MCF 10A (cell line): ENCODE measurements at regions not wholly inside any gene's neighbourhood (a gene's known extent, or its start where the extent isn't known, plus 50 kb on each side); places are given as distances from the start of the nearest gene placed in this dataset.
A peak's percentile ranks its signal among the peaks of the same experiment; 100 is the strongest.

Experiments
- BruUV-seq: library from RNA; stranded (reverse); fragments of 400-500 nt; replicated peaks from 2 replicates; lab custom pipeline; 2021; lab: Mats Ljungman, UMichigan
- CTCF ChIA-PET: fragments of 300-600 bp; sonication (Branson Sonifier 250); formaldehyde crosslinking; extraction: SDS; loops from one replicate; lab custom pipeline; 2021; ENCODE audit warnings: antibody characterized with exemption, inconsistent platforms; lab: Yijun Ruan, JAX
- POLR2A ChIA-PET: fragments of 300-600, 350-650 bp; sonication (Branson Sonifier 250); formaldehyde crosslinking; extraction: SDS; loops from one replicate; lab custom pipeline; 2020; ENCODE audit warnings: antibody characterized with exemption, inconsistent platforms; lab: Yijun Ruan, JAX
- DNase-seq: peaks from one replicate; pipeline ENCODE4 v3.0.0-alpha.2; 2018; ENCODE audit not compliant: unreplicated experiment
- H3K27ac Mint-ChIP-seq: one replicate; pipeline ENCODE4 v1.8.0; 2022; ENCODE audit warnings: mild to moderate bottlenecking, low read depth, mixed read lengths; ENCODE audit not compliant: unreplicated experiment
- H3K27me3 Mint-ChIP-seq: one replicate; pipeline ENCODE4 v1.8.0; 2022; ENCODE audit warnings: mixed read lengths; ENCODE audit not compliant: insufficient read depth, unreplicated experiment
- H3K36me3 Mint-ChIP-seq: one replicate; pipeline ENCODE4 v1.8.0; 2022; ENCODE audit warnings: mild to moderate bottlenecking, moderate library complexity, mixed read lengths; ENCODE audit not compliant: insufficient read depth, unreplicated experiment
- H3K4me1 Mint-ChIP-seq: one replicate; pipeline ENCODE4 v1.8.0; 2022; ENCODE audit warnings: mixed read lengths; ENCODE audit not compliant: insufficient read depth, unreplicated experiment
- H3K4me3 Mint-ChIP-seq: one replicate; pipeline ENCODE4 v1.8.0; 2022; ENCODE audit warnings: mild to moderate bottlenecking, moderate library complexity, mixed read lengths; ENCODE audit not compliant: unreplicated experiment
- H3K9me3 Mint-ChIP-seq: one replicate; pipeline ENCODE4 v1.8.0; 2022; ENCODE audit warnings: mixed read lengths; ENCODE audit not compliant: unreplicated experiment
- intact Hi-C: fragments of 100-400 bp; cut with micrococcal nuclease; formaldehyde crosslinking; loops from 2 replicates; pipeline ENCODE4 v1.14.1; 2022
- TF ChIP-seq, protein P1 (sequence below): fragments of 200-600 bp; IDR thresholded peaks from one replicate; pipeline ENCODE4 v1.8.0; 2022; ENCODE audit warnings: antibody characterized with exemption, mild to moderate bottlenecking; ENCODE audit not compliant: unreplicated experiment

DNA sequence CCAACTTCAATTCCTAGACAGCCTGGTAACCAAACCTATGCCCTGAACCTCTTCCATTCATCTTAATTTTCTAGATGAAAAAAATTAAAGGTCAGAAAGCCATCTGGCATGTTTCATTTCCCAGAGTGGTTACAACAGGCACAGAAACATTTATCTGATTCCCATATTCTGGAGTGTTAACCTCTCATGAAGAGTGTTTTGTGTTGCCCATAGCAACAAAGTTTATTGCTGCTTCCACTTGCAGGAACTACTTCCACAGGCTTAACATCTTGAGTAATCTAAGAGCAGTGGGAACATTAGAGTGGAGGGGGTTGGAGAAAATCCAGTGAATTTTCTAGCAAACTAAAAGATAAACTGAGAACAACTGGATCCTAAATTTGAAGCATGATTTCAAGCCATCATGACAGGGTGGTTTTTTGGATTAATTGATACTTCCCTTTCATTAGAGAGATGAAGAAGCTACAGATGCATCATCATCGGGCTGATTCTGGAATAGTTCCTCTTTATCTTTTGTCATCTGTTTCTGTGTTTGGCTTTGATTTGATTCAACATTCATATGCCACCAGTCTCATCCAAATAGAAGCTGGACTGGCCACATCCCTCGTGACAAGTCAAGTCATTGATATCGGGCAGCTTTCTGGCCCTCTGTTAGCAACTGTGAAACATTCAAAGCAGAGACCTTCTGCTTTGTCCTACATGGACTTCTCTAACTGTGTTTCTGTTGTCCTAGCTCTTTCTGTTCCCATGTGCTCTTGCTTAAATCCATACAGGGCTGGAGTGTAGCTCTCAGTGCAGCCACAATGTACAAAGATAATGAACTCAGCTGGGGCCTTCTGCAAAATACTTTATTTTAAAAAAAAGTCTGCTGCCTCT, 167.3 kb downstream of the MID1IP1 start:
- peaks cover 44% of the 10 kb centered on the region for H3K27me3 Mint-ChIP-seq
- POLR2A ChIA-PET = no interaction called here
- no peaks in the 10 kb centered on the region for H3K9me3 Mint-ChIP-seq
- H3K4me3 Mint-ChIP-seq = no peak overlapping the region
- TF ChIP-seq, protein P1, sequence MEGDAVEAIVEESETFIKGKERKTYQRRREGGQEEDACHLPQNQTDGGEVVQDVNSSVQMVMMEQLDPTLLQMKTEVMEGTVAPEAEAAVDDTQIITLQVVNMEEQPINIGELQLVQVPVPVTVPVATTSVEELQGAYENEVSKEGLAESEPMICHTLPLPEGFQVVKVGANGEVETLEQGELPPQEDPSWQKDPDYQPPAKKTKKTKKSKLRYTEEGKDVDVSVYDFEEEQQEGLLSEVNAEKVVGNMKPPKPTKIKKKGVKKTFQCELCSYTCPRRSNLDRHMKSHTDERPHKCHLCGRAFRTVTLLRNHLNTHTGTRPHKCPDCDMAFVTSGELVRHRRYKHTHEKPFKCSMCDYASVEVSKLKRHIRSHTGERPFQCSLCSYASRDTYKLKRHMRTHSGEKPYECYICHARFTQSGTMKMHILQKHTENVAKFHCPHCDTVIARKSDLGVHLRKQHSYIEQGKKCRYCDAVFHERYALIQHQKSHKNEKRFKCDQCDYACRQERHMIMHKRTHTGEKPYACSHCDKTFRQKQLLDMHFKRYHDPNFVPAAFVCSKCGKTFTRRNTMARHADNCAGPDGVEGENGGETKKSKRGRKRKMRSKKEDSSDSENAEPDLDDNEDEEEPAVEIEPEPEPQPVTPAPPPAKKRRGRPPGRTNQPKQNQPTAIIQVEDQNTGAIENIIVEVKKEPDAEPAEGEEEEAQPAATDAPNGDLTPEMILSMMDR = no peak
- H3K27ac Mint-ChIP-seq = no peak overlapping the region
- no peaks in the 10 kb centered on the region for H3K36me3 Mint-ChIP-seq
- BruUV-seq = no TSS peak
- intact Hi-C loops = no loop called here
- DNase-seq = no peak
- no peaks in the 10 kb centered on the region for H3K4me1 Mint-ChIP-seq
- CTCF ChIA-PET = interaction anchor here (0.8 to 1.0 kb wide), 3 partner anchors 8 to 533 kb away, joined by 3 to 5 read pairs (median 4); no protein-coding TSS in a partner anchor

DNA sequence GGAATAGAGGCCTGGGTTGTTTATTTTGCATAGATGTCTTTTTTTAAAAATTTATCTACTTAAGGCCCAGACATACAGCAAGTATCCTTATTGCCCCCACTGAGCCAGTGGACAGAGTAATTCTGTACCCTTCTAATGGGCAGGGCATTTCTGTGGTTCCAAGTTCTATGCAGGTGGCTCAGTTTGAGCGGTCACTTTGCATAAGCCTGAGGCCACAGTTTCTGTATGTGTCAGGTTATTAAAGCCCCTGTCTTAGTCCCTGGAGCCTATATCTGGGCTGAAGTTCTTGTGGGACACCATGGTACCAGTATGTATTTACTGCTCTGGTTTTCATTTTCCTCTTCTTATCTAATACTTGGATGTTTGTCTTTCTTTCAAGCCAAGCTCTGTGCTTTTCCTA, 168.8 kb downstream of the MID1IP1 start:
- TF ChIP-seq, protein P1 = no peak
- H3K9me3 Mint-ChIP-seq = no peaks in the 10 kb centered on the region
- ChIA-PET POLR2A (no interaction called here), CTCF (interaction anchor here (0.6 to 1.0 kb wide), 3 partner anchors 25 to 459 kb away, joined by 3 to 5 read pairs (median 3); no protein-coding TSS in a partner anchor)
- H3K4me3 Mint-ChIP-seq = no peak overlapping the region
- intact Hi-C loops = no loop called here
- peaks cover 44% of the 10 kb centered on the region for H3K27me3 Mint-ChIP-seq
- no peaks in the 10 kb centered on the region for H3K4me1 Mint-ChIP-seq
- no TSS peak for BruUV-seq
- no peaks in the 10 kb centered on the region for H3K36me3 Mint-ChIP-seq
- DNase-seq = no peak
- no peak overlapping the region for H3K27ac Mint-ChIP-seq

DNA sequence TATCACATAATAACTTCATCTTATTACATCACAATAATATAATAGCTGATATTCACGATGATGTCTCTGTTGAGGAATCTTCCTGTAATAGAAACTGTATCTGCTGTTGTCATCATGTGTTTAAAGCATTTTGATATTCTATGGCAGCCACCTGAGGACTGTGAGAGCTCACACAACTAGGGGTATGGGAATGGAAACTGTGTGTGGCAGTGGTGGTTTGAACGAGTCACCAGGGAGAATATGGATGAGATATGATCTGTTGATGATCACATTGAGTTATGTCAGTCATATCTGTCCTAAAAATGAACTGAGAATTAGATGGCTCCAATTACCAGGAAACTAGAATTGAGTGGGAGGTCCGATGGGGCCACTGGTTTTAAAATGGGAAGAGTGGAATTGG, 169.6 kb downstream of the MID1IP1 start:
- H3K4me3 Mint-ChIP-seq = no peak overlapping the region
- H3K27ac Mint-ChIP-seq = no peak overlapping the region
- no peaks in the 10 kb centered on the region for H3K4me1 Mint-ChIP-seq
- H3K27me3 Mint-ChIP-seq = peaks cover 44% of the 10 kb centered on the region
- POLR2A ChIA-PET = interaction anchor here (0.7 kb wide), 1 partner anchor 820 kb away, joined by 4 read pairs; no protein-coding TSS in a partner anchor
- no TSS peak for BruUV-seq
- CTCF ChIA-PET = interaction anchor here (0.5 kb wide), 1 partner anchor 795 kb away, joined by 3 read pairs; no protein-coding TSS in a partner anchor
- no peaks in the 10 kb centered on the region for H3K36me3 Mint-ChIP-seq
- intact Hi-C loops = no loop called here
- DNase-seq = no peak
- TF ChIP-seq, protein P1 = no peak
- H3K9me3 Mint-ChIP-seq = no peaks in the 10 kb centered on the region

DNA sequence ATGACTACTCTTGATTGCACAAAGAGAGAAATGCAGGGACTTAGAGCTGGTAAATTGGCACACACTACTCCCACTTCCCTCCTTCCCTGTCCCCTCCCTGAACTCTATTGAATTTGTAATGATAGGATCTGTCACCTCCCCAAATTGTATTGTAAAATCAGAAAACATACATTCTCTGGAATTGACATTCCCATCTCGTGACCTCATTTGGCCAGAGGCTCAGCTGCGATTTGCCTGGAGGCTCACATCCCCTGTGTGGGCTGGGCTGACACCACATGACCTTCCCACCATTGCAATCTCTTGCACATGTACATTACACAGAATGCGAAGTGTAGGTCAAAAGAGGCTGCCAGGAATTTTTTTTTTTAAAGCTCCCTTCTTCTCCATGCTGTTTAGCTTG, 172.1 kb downstream of the MID1IP1 start:
- Mint-ChIP-seq H3K4me1 (no peaks in the 10 kb centered on the region), H3K27ac (no peak overlapping the region), H3K36me3 (no peaks in the 10 kb centered on the region), H3K9me3 (no peaks in the 10 kb centered on the region), H3K27me3 (peaks cover 32% of the 10 kb centered on the region), H3K4me3 (no peak overlapping the region)
- POLR2A ChIA-PET = no interaction called here
- TF ChIP-seq, protein P1 = no peak
- CTCF ChIA-PET = interaction anchor here (0.6 kb wide), 1 partner anchor 1318 kb away, joined by 3 read pairs; no protein-coding TSS in a partner anchor
- DNase-seq = peak; percentile 16
- intact Hi-C loops = no loop called here
- no TSS peak for BruUV-seq
